ENCODE measurements at regions not wholly inside any gene's neighbourhood (a gene's known extent, or its start where the extent isn't known, plus 50 kb on each side); places are given as distances from the start of the nearest gene placed in this dataset.

GRCh38 chr4:4673070-4673469 is 131.2 kb upstream of the STX18 start (continued):
- TF ChIP-seq ZNF318 (IDR thresholded peaks at IDR 0.05; ENCODE audit: borderline replicate concordance in 1 of 2, low read depth in 1 of 2): no peak
- no peak for TF ChIP-seq TEAD1 (CRISPR knock-in tag; IDR thresholded peaks at IDR 0.05)
- no peak for TF ChIP-seq ATF6 (CRISPR knock-in tag; IDR thresholded peaks at IDR 0.05)
- no peak for TF ChIP-seq PHB2 (IDR thresholded peaks at IDR 0.05; ENCODE audit: low read depth)
- TF ChIP-seq HCFC1 (IDR thresholded peaks at IDR 0.05; ENCODE audit: low read depth, low read length): no peak
- no peak for TF ChIP-seq TAF9B (IDR thresholded peaks at IDR 0.05; ENCODE audit: partially characterized antibody)
- no peak for TF ChIP-seq KAT7 (CRISPR knock-in tag; IDR thresholded peaks at IDR 0.05; ENCODE audit: borderline replicate concordance)
- no peak for TF ChIP-seq MAZ (CRISPR knock-in tag; conservative IDR thresholded peaks at IDR 0.05 in 1 of 2, IDR thresholded peaks at IDR 0.05 in 1 of 2)
- TF ChIP-seq, protein P1, sequence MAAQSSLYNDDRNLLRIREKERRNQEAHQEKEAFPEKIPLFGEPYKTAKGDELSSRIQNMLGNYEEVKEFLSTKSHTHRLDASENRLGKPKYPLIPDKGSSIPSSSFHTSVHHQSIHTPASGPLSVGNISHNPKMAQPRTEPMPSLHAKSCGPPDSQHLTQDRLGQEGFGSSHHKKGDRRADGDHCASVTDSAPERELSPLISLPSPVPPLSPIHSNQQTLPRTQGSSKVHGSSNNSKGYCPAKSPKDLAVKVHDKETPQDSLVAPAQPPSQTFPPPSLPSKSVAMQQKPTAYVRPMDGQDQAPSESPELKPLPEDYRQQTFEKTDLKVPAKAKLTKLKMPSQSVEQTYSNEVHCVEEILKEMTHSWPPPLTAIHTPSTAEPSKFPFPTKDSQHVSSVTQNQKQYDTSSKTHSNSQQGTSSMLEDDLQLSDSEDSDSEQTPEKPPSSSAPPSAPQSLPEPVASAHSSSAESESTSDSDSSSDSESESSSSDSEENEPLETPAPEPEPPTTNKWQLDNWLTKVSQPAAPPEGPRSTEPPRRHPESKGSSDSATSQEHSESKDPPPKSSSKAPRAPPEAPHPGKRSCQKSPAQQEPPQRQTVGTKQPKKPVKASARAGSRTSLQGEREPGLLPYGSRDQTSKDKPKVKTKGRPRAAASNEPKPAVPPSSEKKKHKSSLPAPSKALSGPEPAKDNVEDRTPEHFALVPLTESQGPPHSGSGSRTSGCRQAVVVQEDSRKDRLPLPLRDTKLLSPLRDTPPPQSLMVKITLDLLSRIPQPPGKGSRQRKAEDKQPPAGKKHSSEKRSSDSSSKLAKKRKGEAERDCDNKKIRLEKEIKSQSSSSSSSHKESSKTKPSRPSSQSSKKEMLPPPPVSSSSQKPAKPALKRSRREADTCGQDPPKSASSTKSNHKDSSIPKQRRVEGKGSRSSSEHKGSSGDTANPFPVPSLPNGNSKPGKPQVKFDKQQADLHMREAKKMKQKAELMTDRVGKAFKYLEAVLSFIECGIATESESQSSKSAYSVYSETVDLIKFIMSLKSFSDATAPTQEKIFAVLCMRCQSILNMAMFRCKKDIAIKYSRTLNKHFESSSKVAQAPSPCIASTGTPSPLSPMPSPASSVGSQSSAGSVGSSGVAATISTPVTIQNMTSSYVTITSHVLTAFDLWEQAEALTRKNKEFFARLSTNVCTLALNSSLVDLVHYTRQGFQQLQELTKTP (IDR thresholded peaks at IDR 0.05; ENCODE audit: low read depth in 1 of 2, partially characterized antibody in 2 of 2): no peak
- TF ChIP-seq RBM34 (IDR thresholded peaks at IDR 0.05; ENCODE audit: borderline replicate concordance, insufficient read depth, low read length): no peak
- no peak for TF ChIP-seq CBFA2T3 (IDR thresholded peaks at IDR 0.05)
- no peak for TF ChIP-seq SUPT5H (IDR thresholded peaks at IDR 0.05)
- TF ChIP-seq, protein P2, sequence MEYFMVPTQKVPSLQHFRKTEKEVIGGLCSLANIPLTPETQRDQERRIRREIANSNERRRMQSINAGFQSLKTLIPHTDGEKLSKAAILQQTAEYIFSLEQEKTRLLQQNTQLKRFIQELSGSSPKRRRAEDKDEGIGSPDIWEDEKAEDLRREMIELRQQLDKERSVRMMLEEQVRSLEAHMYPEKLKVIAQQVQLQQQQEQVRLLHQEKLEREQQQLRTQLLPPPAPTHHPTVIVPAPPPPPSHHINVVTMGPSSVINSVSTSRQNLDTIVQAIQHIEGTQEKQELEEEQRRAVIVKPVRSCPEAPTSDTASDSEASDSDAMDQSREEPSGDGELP (CRISPR knock-in tag; IDR thresholded peaks at IDR 0.05; ENCODE audit: borderline replicate concordance): no peak

Data from K562 (cell line).